SK-N-SH (cell line): ENCODE measurements at regions not wholly inside any gene's neighbourhood (a gene's known extent, or its start where the extent isn't known, plus 50 kb on each side); places are given as distances from the start of the nearest gene placed in this dataset.

Source experiments
- CTCF ChIA-PET: fragments of 300-600, 350-600 bp; formaldehyde crosslinking; extraction: SDS; loops from one replicate; lab custom pipeline; 2021; lab: Yijun Ruan, JAX
- POLR2A ChIA-PET: fragments of 350-600 bp; sonication (Branson Sonifier 250); formaldehyde crosslinking; extraction: SDS; loops from one replicate; lab custom pipeline; 2020; ENCODE audit warnings: antibody characterized with exemption, inconsistent platforms; lab: Yijun Ruan, JAX
- DNase-seq: peaks from one replicate; pipeline ENCODE4 v3.0.0; 2012
- H2AFZ ChIP-seq: fragments of 200-600 bp; sonication (generic); 2 replicates; pipeline ENCODE4 v1.8.1; 2016; ENCODE audit warnings: antibody characterized with exemption, mild to moderate bottlenecking, low read depth
- H3F3A ChIP-seq: fragments of 200-600 bp; sonication (generic); replicated peaks from 2 replicates; pipeline ENCODE3; 2016; ENCODE audit warnings: antibody characterized with exemption, mild to moderate bottlenecking; ENCODE audit not compliant: insufficient read depth
- H3K27ac ChIP-seq, 2 experiments: fragments of 200-500 bp in 1 of 2; fragments of 200-600 bp in 1 of 2; sonication (Bioruptor generic) in 1 of 2; sonication (generic), shearing (Covaris generic) in 1 of 2; 2 replicates each; pipeline versions ENCODE4 v1.5.1 to v1.6.1; 2014 to 2016; ENCODE audit warnings: low read depth in 2 of 2, inconsistent platforms in 1 of 2, low read length in 1 of 2, mild to moderate bottlenecking in 1 of 2, mixed read lengths in 1 of 2
- H3K27me3 ChIP-seq: fragments of 200-600 bp; sonication (generic), shearing (Covaris generic); 2 replicates; pipeline ENCODE4 v1.6.1; 2016; ENCODE audit warnings: mixed run types; ENCODE audit not compliant: insufficient read depth
- H3K36me3 ChIP-seq, 2 experiments: fragments of 200-500 bp in 1 of 2; fragments of 200-600 bp in 1 of 2; sonication (Bioruptor generic) in 1 of 2; sonication (generic) in 1 of 2; replicated peaks in 1 of 2; 2 replicates each; pipeline versions ENCODE3 to v1.5.1; 2014 to 2016; ENCODE audit warnings: low read length in 1 of 2, mild to moderate bottlenecking in 1 of 2; ENCODE audit not compliant: insufficient read depth in 2 of 2, control insufficient read depth in 1 of 2
- H3K4me1 ChIP-seq, 2 experiments: fragments of 200-500 bp in 1 of 2; fragments of 200-600 bp in 1 of 2; sonication (Bioruptor generic) in 1 of 2; sonication (generic), shearing (Covaris generic) in 1 of 2; 2 replicates each; pipeline versions ENCODE4 v1.5.1 to v1.6.1; 2014 to 2016; ENCODE audit warnings: low read depth in 1 of 2, low read length in 1 of 2, mixed run types in 1 of 2; ENCODE audit not compliant: insufficient read depth in 2 of 2, control insufficient read depth in 1 of 2
- H3K4me2 ChIP-seq: fragments of 200-600 bp; sonication (generic), shearing (Covaris generic); 2 replicates; pipeline ENCODE4 v1.6.1; 2017; ENCODE audit warnings: mixed run types
- H3K4me3 ChIP-seq, 2 experiments: fragments of 200-500 bp in 1 of 2; fragments of 200-600 bp in 1 of 2; sonication (Bioruptor generic) in 1 of 2; sonication (generic), shearing (Covaris generic) in 1 of 2; 2 replicates each; pipeline versions ENCODE4 v1.5.1 to v1.8.1; 2014 to 2016; ENCODE audit warnings: low read depth in 2 of 2, inconsistent platforms in 1 of 2, low read length in 1 of 2, mild to moderate bottlenecking in 1 of 2, mixed read lengths in 1 of 2, moderate library complexity in 1 of 2
- H3K79me2 ChIP-seq: fragments of 200-600 bp; sonication (generic); 2 replicates; pipeline ENCODE4 v1.8.1; 2017; ENCODE audit warnings: mild to moderate bottlenecking; ENCODE audit not compliant: insufficient read depth
- H3K9ac ChIP-seq: fragments of 200-600 bp; sonication (generic); 2 replicates; pipeline ENCODE4 v1.6.1; 2017; ENCODE audit warnings: mixed run types
- H3K9me2 ChIP-seq: fragments of 200-600 bp; sonication (generic); 2 replicates; pipeline ENCODE4 v1.6.1; 2017; ENCODE audit warnings: mixed run types
- H3K9me3 ChIP-seq: fragments of 200-600 bp; sonication (generic); 2 replicates; pipeline ENCODE4 v1.6.1; 2017; ENCODE audit warnings: mixed run types, mild to moderate bottlenecking, moderate library complexity
- H4K20me1 ChIP-seq: fragments of 200-600 bp; sonication (generic); 2 replicates; pipeline ENCODE4 v1.6.1; 2017; ENCODE audit warnings: mild to moderate bottlenecking, mixed run types; ENCODE audit not compliant: insufficient read depth
- ELF1 ChIP-seq: IDR thresholded peaks from 2 replicates; pipeline ENCODE4 v1.4.0; 2012
- EZH2phosphoT487 ChIP-seq: fragments of 200-600 bp; sonication (generic); IDR thresholded peaks from 2 replicates; pipeline ENCODE4 v1.6.1; 2017; ENCODE audit warnings: low read depth, mixed run types, mild to moderate bottlenecking, antibody characterized with exemption, moderate library complexity, borderline replicate concordance
- FOSL2 ChIP-seq: IDR thresholded peaks from 2 replicates; pipeline ENCODE4 v1.4.0; 2012; ENCODE audit warnings: low read depth, mild to moderate bottlenecking, moderate library complexity, borderline replicate concordance
- MEF2A ChIP-seq: IDR thresholded peaks from 2 replicates; pipeline ENCODE4 v1.4.0; 2012; ENCODE audit warnings: low read depth, borderline replicate concordance
- MXI1 ChIP-seq: IDR thresholded peaks from 2 replicates; pipeline ENCODE4 v1.6.1; 2012; ENCODE audit warnings: mild to moderate bottlenecking, low read depth, low read length, improper control_type of control experiment
- RCOR1 ChIP-seq: fragments of 150-350 bp; IDR thresholded peaks from 2 replicates; pipeline ENCODE4 v1.6.1; 2017; ENCODE audit warnings: antibody characterized with exemption, low read length
- TAF1 ChIP-seq: IDR thresholded peaks from 2 replicates; pipeline ENCODE4 v1.6.1; 2012; ENCODE audit warnings: low read depth, mild to moderate bottlenecking, low read length, moderate library complexity, borderline replicate concordance
- TCF12 ChIP-seq: IDR thresholded peaks from 2 replicates; pipeline ENCODE4 v1.4.0; 2012
- WGBS: methylation state at CpG from one replicate; pipeline ENCODE4 v1.1.6; 2017; ENCODE audit warnings: low lambda C conversion rate; 5-methylcytosine and 5-hydroxymethylcytosine counted together
- TF ChIP-seq, protein P1 (sequence below): IDR thresholded peaks from 2 replicates; pipeline ENCODE4 v1.6.1; 2012; ENCODE audit warnings: mild to moderate bottlenecking, low read depth, low read length, moderate library complexity
- TF ChIP-seq, protein P2 (sequence below): fragments of 150-350 bp; IDR thresholded peaks from 2 replicates; pipeline ENCODE4 v1.6.1; 2016; ENCODE audit warnings: mild to moderate bottlenecking, low read depth, low read length
- TF ChIP-seq, protein P3 (sequence below): IDR thresholded peaks from 2 replicates; pipeline ENCODE4 v1.4.0; 2012; ENCODE audit warnings: low read depth
- TF ChIP-seq, protein P4 (sequence below): IDR thresholded peaks from 2 replicates; pipeline ENCODE4 v1.4.0; 2012; ENCODE audit warnings: low read depth, borderline replicate concordance
- TF ChIP-seq, protein P5 (sequence below): fragments of 150-350 bp; IDR thresholded peaks from 2 replicates; pipeline ENCODE4 v1.6.1; 2017; ENCODE audit warnings: antibody characterized with exemption, low read length, low read depth, borderline replicate concordance

DNA sequence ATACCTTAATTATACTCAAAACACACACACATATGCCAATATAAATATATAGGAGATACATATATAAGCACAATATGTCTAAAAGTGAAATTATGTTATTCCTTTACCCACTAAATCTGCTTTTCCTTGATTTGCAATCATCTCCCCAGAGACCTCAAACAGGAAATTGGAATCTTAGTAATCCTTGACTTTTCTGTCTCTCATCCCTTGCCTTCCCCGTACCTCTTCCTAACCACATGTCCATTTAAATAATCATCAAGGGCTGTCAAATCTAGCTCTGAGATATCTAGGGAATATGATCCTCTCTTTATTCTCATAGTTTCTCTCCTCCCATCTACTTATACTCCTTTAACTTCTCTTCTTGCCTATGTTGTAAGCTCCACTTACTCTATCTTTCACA lies 336.6 kb downstream of the HGF start:
- Histone ChIP-seq H3K27ac (no peak overlapping the region), H3K9me3 (no peaks in the 10 kb centered on the region), H3K79me2 (no peaks in the 10 kb centered on the region), H3K4me2 (no peak overlapping the region), H3K4me3 (no peak overlapping the region), H4K20me1 (no peaks in the 10 kb centered on the region), H3K9me2 (no peaks in the 10 kb centered on the region), H3K9ac (no peak overlapping the region), H3K27me3 (no peaks in the 10 kb centered on the region), H3K36me3 (no peaks in the 10 kb centered on the region), H3K4me1 (no peaks in the 10 kb centered on the region), H3F3A (no peaks in the 10 kb centered on the region), H2AFZ (no peak overlapping the region)
- no peak for TF ChIP-seq TAF1
- ChIA-PET POLR2A (no interaction called here), CTCF (interaction anchor here (1.0 kb wide), 2 partner anchors 14 to 37 kb away, joined by 3 read pairs; no protein-coding TSS in a partner anchor)
- no peak for DNase-seq
- 65% methylated on average over 1 of the region's 1 CpG for WGBS

DNA sequence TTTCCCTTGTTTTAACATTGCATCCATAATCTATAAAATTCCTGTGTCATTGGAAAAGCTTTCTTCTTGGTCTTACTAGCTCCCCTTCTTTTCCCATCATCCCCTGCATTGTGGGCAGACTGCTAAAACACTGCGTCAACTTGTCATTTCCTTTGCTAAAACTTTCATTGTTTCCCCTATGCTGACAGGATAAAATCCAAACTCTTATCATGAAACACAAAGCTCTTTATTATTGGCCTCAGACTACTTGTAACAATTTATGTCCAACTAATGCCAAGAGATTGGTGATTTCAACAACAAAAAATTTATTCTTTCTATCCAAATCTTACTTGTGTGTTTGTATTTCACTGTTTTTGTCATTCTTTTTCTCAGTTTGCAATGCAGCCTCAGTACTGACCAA lies 339.1 kb downstream of the HGF start:
- no peaks in the 10 kb centered on the region for H3K9me3 ChIP-seq
- ChIA-PET POLR2A (no interaction called here), CTCF (interaction anchor here (1.8 kb wide), 1 partner anchor 39 kb away, joined by 8 read pairs; no protein-coding TSS in a partner anchor)

More for the DNA sequence above, 339.1 kb downstream of the HGF start:
- Histone ChIP-seq H3K4me3 (no peak overlapping the region), H3K36me3 (no peaks in the 10 kb centered on the region), H3K4me2 (no peak overlapping the region), H3K9me2 (no peaks in the 10 kb centered on the region), H3K9ac (no peak overlapping the region), H2AFZ (no peak overlapping the region), H4K20me1 (no peaks in the 10 kb centered on the region), H3K79me2 (no peaks in the 10 kb centered on the region), H3K27me3 (no peaks in the 10 kb centered on the region)
- TF ChIP-seq, protein P1, sequence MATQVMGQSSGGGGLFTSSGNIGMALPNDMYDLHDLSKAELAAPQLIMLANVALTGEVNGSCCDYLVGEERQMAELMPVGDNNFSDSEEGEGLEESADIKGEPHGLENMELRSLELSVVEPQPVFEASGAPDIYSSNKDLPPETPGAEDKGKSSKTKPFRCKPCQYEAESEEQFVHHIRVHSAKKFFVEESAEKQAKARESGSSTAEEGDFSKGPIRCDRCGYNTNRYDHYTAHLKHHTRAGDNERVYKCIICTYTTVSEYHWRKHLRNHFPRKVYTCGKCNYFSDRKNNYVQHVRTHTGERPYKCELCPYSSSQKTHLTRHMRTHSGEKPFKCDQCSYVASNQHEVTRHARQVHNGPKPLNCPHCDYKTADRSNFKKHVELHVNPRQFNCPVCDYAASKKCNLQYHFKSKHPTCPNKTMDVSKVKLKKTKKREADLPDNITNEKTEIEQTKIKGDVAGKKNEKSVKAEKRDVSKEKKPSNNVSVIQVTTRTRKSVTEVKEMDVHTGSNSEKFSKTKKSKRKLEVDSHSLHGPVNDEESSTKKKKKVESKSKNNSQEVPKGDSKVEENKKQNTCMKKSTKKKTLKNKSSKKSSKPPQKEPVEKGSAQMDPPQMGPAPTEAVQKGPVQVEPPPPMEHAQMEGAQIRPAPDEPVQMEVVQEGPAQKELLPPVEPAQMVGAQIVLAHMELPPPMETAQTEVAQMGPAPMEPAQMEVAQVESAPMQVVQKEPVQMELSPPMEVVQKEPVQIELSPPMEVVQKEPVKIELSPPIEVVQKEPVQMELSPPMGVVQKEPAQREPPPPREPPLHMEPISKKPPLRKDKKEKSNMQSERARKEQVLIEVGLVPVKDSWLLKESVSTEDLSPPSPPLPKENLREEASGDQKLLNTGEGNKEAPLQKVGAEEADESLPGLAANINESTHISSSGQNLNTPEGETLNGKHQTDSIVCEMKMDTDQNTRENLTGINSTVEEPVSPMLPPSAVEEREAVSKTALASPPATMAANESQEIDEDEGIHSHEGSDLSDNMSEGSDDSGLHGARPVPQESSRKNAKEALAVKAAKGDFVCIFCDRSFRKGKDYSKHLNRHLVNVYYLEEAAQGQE: no peak
- TF ChIP-seq, protein P2, sequence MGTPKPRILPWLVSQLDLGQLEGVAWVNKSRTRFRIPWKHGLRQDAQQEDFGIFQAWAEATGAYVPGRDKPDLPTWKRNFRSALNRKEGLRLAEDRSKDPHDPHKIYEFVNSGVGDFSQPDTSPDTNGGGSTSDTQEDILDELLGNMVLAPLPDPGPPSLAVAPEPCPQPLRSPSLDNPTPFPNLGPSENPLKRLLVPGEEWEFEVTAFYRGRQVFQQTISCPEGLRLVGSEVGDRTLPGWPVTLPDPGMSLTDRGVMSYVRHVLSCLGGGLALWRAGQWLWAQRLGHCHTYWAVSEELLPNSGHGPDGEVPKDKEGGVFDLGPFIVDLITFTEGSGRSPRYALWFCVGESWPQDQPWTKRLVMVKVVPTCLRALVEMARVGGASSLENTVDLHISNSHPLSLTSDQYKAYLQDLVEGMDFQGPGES: no peak
- TF ChIP-seq FOSL2 (no peak), EZH2phosphoT487 (no peak), RCOR1 (no peak), MXI1 (no peak), ELF1 (no peak), MEF2A (no peak), TCF12 (no peak)
- TF ChIP-seq, protein P3, sequence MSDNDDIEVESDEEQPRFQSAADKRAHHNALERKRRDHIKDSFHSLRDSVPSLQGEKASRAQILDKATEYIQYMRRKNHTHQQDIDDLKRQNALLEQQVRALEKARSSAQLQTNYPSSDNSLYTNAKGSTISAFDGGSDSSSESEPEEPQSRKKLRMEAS: no peak
- TF ChIP-seq, protein P4, sequence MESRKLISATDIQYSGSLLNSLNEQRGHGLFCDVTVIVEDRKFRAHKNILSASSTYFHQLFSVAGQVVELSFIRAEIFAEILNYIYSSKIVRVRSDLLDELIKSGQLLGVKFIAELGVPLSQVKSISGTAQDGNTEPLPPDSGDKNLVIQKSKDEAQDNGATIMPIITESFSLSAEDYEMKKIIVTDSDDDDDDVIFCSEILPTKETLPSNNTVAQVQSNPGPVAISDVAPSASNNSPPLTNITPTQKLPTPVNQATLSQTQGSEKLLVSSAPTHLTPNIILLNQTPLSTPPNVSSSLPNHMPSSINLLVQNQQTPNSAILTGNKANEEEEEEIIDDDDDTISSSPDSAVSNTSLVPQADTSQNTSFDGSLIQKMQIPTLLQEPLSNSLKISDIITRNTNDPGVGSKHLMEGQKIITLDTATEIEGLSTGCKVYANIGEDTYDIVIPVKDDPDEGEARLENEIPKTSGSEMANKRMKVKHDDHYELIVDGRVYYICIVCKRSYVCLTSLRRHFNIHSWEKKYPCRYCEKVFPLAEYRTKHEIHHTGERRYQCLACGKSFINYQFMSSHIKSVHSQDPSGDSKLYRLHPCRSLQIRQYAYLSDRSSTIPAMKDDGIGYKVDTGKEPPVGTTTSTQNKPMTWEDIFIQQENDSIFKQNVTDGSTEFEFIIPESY: no peak
- TF ChIP-seq, protein P5, sequence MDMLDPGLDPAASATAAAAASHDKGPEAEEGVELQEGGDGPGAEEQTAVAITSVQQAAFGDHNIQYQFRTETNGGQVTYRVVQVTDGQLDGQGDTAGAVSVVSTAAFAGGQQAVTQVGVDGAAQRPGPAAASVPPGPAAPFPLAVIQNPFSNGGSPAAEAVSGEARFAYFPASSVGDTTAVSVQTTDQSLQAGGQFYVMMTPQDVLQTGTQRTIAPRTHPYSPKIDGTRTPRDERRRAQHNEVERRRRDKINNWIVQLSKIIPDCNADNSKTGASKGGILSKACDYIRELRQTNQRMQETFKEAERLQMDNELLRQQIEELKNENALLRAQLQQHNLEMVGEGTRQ: no peak
- TF ChIP-seq, all 33 proteins: peak for 0
- H3K4me1 ChIP-seq: no peaks in the 10 kb centered on the region
- H3F3A ChIP-seq: no peaks in the 10 kb centered on the region
- DNase-seq: no peak
- no peak overlapping the region for H3K27ac ChIP-seq
- 100% methylated on average over 1 of the region's 1 CpG for WGBS
